ENCODE measurements at regions not wholly inside any gene's neighbourhood (a gene's known extent, or its start where the extent isn't known, plus 50 kb on each side); places are given as distances from the start of the nearest gene placed in this dataset.

DNA sequence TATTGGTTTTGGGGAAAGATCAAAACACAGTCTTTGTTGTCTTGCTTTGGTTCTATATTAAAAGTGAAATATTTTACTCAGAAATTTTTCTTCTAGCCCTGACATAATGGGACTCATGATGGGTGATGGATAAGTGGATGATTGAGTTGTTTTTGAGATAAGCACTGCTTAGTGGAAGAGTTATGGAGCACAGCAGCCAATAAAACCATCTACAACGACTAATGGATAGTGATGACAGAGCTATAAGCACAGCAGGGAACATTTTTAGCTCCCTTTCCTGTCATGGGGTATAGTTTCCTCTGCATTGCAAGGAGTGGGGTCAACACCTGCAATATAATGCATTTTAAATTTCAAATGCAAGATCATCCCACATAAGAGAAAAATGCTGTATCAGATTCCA lies 812.4 kb downstream of the STPG2 start:
- H4K20me1 ChIP-seq (ENCODE audit: insufficient read depth, low read length) = no peaks in the 10 kb centered on the region
- peaks cover 7% of the 10 kb centered on the region for H3K9me3 Mint-ChIP-seq (ENCODE audit: unreplicated experiment)
- no peaks in the 10 kb centered on the region for H3K4me1 ChIP-seq (ENCODE audit: insufficient read depth, low read length)

DNA sequence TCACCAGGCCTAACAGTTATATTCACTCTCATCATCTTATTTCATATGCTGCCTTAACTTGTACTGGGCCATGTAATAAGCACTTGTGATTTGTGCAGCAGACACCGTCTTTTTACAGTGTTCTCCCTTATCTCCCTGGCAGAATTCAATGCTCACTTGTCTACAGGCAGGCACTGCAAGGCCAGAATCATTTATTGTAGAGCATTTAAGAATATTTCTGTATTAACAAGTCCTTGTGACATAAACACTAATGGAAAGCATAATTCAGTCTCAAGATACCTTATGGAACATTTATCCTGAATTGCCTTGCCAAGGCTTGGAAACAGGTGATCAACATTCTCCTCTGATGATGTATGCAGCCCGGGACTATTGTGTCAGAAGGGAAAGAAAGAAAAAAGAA lies 808.9 kb downstream of the STPG2 start:
- TF ChIP-seq EZH2 (IDR thresholded peaks at IDR 0.05; ENCODE audit: insufficient read depth, low read length) = no peak
- TF ChIP-seq, protein P1, sequence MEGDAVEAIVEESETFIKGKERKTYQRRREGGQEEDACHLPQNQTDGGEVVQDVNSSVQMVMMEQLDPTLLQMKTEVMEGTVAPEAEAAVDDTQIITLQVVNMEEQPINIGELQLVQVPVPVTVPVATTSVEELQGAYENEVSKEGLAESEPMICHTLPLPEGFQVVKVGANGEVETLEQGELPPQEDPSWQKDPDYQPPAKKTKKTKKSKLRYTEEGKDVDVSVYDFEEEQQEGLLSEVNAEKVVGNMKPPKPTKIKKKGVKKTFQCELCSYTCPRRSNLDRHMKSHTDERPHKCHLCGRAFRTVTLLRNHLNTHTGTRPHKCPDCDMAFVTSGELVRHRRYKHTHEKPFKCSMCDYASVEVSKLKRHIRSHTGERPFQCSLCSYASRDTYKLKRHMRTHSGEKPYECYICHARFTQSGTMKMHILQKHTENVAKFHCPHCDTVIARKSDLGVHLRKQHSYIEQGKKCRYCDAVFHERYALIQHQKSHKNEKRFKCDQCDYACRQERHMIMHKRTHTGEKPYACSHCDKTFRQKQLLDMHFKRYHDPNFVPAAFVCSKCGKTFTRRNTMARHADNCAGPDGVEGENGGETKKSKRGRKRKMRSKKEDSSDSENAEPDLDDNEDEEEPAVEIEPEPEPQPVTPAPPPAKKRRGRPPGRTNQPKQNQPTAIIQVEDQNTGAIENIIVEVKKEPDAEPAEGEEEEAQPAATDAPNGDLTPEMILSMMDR (IDR thresholded peaks at IDR 0.05; ENCODE audit: insufficient read depth, low read depth, low read length) = no peak
- H3K4me3 Mint-ChIP-seq (ENCODE audit: unreplicated experiment) = no peak overlapping the region
- DNase-seq (ENCODE audit: low read depth) = no peak
- Histone ChIP-seq H3K4me3 (ENCODE audit: insufficient read depth, low read depth, low read length) (no peak overlapping the region), H3K27me3 (ENCODE audit: insufficient read depth, low read length) (no peaks in the 10 kb centered on the region), H3K9me3 (ENCODE audit: insufficient read depth, low read depth, low read length) (no peaks in the 10 kb centered on the region), H3K36me3 (ENCODE audit: insufficient read depth, low read length) (no peaks in the 10 kb centered on the region), H3K27ac (ENCODE audit: low read depth, low read length) (no peak overlapping the region), H3K79me2 (ENCODE audit: insufficient read depth, low read length) (no peaks in the 10 kb centered on the region), H3K4me1 (ENCODE audit: insufficient read depth, low read length) (no peaks in the 10 kb centered on the region), H3K4me2 (ENCODE audit: low read length) (no peak overlapping the region), H4K20me1 (ENCODE audit: insufficient read depth, low read length) (no peaks in the 10 kb centered on the region), H3K9ac (ENCODE audit: low read length) (no peak overlapping the region), H2AFZ (ENCODE audit: low read depth, low read length) (no peak overlapping the region)
- H3K27ac Mint-ChIP-seq (ENCODE audit: unreplicated experiment) = no peak overlapping the region
- H3K36me3 Mint-ChIP-seq (ENCODE audit: low read depth, unreplicated experiment) = no peaks in the 10 kb centered on the region
- H3K4me1 Mint-ChIP-seq (ENCODE audit: low read depth, unreplicated experiment) = no peaks in the 10 kb centered on the region
- H3K27me3 Mint-ChIP-seq (ENCODE audit: low read depth, unreplicated experiment) = no peaks in the 10 kb centered on the region
- FAIRE-seq = no peak
- peaks cover 8% of the 10 kb centered on the region for H3K9me3 Mint-ChIP-seq (ENCODE audit: unreplicated experiment)

More for the DNA sequence above, 812.4 kb downstream of the STPG2 start:
- DNase-seq (ENCODE audit: low read depth) = no peak
- no peak overlapping the region for H3K27ac ChIP-seq (ENCODE audit: low read depth, low read length)
- H3K4me2 ChIP-seq (ENCODE audit: low read length) = no peak overlapping the region
- Mint-ChIP-seq H3K27me3 (ENCODE audit: low read depth, unreplicated experiment) (no peaks in the 10 kb centered on the region), H3K36me3 (ENCODE audit: low read depth, unreplicated experiment) (no peaks in the 10 kb centered on the region), H3K4me3 (ENCODE audit: unreplicated experiment) (no peak overlapping the region), H3K27ac (ENCODE audit: unreplicated experiment) (no peak overlapping the region), H3K4me1 (ENCODE audit: low read depth, unreplicated experiment) (no peaks in the 10 kb centered on the region)
- no peak for TF ChIP-seq EZH2 (IDR thresholded peaks at IDR 0.05; ENCODE audit: insufficient read depth, low read length)
- TF ChIP-seq, protein P1 (IDR thresholded peaks at IDR 0.05; ENCODE audit: insufficient read depth, low read depth, low read length) = no peak
- H2AFZ ChIP-seq (ENCODE audit: low read depth, low read length) = no peak overlapping the region
- H3K9ac ChIP-seq (ENCODE audit: low read length) = no peak overlapping the region
- no peaks in the 10 kb centered on the region for H3K79me2 ChIP-seq (ENCODE audit: insufficient read depth, low read length)
- no peak for FAIRE-seq
- H3K9me3 ChIP-seq (ENCODE audit: insufficient read depth, low read depth, low read length) = no peaks in the 10 kb centered on the region
- H3K27me3 ChIP-seq (ENCODE audit: insufficient read depth, low read length) = no peaks in the 10 kb centered on the region
- H3K36me3 ChIP-seq (ENCODE audit: insufficient read depth, low read length) = no peaks in the 10 kb centered on the region
- no peak overlapping the region for H3K4me3 ChIP-seq (ENCODE audit: insufficient read depth, low read depth, low read length)

DNA sequence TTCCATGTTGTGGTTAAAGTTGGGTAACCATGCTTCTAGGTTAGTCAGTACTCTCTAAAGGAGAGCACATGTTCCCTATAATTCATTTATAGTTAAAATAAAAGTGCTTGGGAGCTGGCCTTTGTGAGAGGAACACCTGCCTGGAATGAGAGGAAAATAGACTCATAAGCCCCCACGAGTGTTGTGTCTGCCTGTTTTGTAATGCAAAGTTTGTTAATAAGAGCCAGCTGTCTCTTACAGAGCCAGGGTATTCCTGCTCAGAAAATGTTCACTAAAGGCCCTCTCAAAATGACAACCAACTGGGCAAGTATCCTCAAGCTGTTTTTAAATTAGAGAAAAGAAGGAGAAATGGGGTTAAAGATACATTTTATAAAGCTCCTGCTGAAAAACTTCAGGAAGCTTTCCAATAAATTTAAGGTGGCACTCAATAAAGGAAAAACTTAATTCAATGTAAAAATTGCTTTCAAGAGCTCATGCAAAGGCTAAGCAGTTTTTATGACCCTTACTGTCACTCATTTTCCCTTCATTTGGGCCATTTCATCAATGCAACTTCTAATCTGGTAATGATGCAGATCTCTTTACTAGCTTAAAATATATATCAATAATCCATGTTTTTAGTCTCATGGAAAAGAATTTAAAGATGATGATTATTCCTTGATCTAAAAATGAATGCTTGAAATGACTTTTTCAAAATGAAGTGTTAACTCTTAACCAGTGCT lies 793.6 kb downstream of the STPG2 start:
- TF ChIP-seq, protein P1 (IDR thresholded peaks at IDR 0.05; ENCODE audit: insufficient read depth, low read depth, low read length) = no peak
- no peak for TF ChIP-seq EZH2 (IDR thresholded peaks at IDR 0.05; ENCODE audit: insufficient read depth, low read length)
- Mint-ChIP-seq H3K4me3 (ENCODE audit: unreplicated experiment) (no peak overlapping the region), H3K27ac (ENCODE audit: unreplicated experiment) (no peak overlapping the region), H3K4me1 (ENCODE audit: low read depth, unreplicated experiment) (no peaks in the 10 kb centered on the region), H3K36me3 (ENCODE audit: low read depth, unreplicated experiment) (no peaks in the 10 kb centered on the region), H3K27me3 (ENCODE audit: low read depth, unreplicated experiment) (no peaks in the 10 kb centered on the region), H3K9me3 (ENCODE audit: unreplicated experiment) (no peaks in the 10 kb centered on the region)
- H3K4me1 ChIP-seq (ENCODE audit: insufficient read depth, low read length) = no peaks in the 10 kb centered on the region
- H3K4me2 ChIP-seq (ENCODE audit: low read length) = no peak overlapping the region
- no peaks in the 10 kb centered on the region for H3K27me3 ChIP-seq (ENCODE audit: insufficient read depth, low read length)
- DNase-seq (ENCODE audit: low read depth) (no peak), FAIRE-seq (no peak)
- H3K9ac ChIP-seq (ENCODE audit: low read length) = no peak overlapping the region
- H3K4me3 ChIP-seq (ENCODE audit: insufficient read depth, low read depth, low read length) = no peak overlapping the region
- no peaks in the 10 kb centered on the region for H3K9me3 ChIP-seq (ENCODE audit: insufficient read depth, low read depth, low read length)
- no peaks in the 10 kb centered on the region for H4K20me1 ChIP-seq (ENCODE audit: insufficient read depth, low read length)
- no peaks in the 10 kb centered on the region for H3K36me3 ChIP-seq (ENCODE audit: insufficient read depth, low read length)
- no peaks in the 10 kb centered on the region for H3K79me2 ChIP-seq (ENCODE audit: insufficient read depth, low read length)
- H3K27ac ChIP-seq (ENCODE audit: low read depth, low read length) = no peak overlapping the region
- no peak overlapping the region for H2AFZ ChIP-seq (ENCODE audit: low read depth, low read length)
